HG02610 (cell line): ENCODE measurements at regions not wholly inside any gene's neighbourhood (a gene's known extent, or its start where the extent isn't known, plus 50 kb on each side); places are given as distances from the start of the nearest gene placed in this dataset.

Experiments
- ATAC-seq: cut with Tn5 transposase; IDR thresholded peaks from one replicate; pipeline ENCODE4 v1.9.1; 2021; ENCODE audit warnings: mild to moderate bottlenecking, moderate library complexity; ENCODE audit not compliant: unreplicated experiment

GRCh38 chr12:127688906-127689428, 578.0 kb upstream of the TMEM132C start:
- no peak for ATAC-seq

GRCh38 chr12:127690161-127690560, 576.8 kb upstream of the TMEM132C start:
- ATAC-seq, result no peak

GRCh38 chr12:127696963-127697362, 570.0 kb upstream of the TMEM132C start:
- no peak for ATAC-seq

- no peak for ATAC-seq
These were observed 563.9 kb upstream of the TMEM132C start for GRCh38 chr12:127703026-127703425.

- ATAC-seq, result no peak
These were observed 555.9 kb upstream of the TMEM132C start for GRCh38 chr12:127711108-127711507.

- no peak for ATAC-seq
These were observed 554.4 kb upstream of the TMEM132C start for GRCh38 chr12:127712561-127712960.

GRCh38 chr12:127716166-127716565, 550.8 kb upstream of the TMEM132C start:
- ATAC-seq, result no peak

GRCh38 chr12:127717278-127717677, 549.7 kb upstream of the TMEM132C start:
- ATAC-seq, result no peak

- no peak for ATAC-seq
These were observed 546.6 kb upstream of the TMEM132C start for GRCh38 chr12:127720334-127720733.

GRCh38 chr12:127722611-127723010, 544.4 kb upstream of the TMEM132C start:
- ATAC-seq, result no peak

GRCh38 chr12:127723251-127723650, 543.7 kb upstream of the TMEM132C start:
- ATAC-seq, result no peak

GRCh38 chr12:127726671-127727315, 540.2 kb upstream of the TMEM132C start:
- ATAC-seq, result no peak

GRCh38 chr12:127728285-127728684, 538.7 kb upstream of the TMEM132C start:
- ATAC-seq, result no peak

- ATAC-seq, result no peak
These were observed 538.2 kb upstream of the TMEM132C start for GRCh38 chr12:127728729-127729128.

GRCh38 chr12:127729381-127729780, 537.6 kb upstream of the TMEM132C start:
- no peak for ATAC-seq

- ATAC-seq, result no peak
These were observed 535.3 kb upstream of the TMEM132C start for GRCh38 chr12:127731657-127732056.

- no peak for ATAC-seq
These were observed 524.7 kb upstream of the TMEM132C start for GRCh38 chr12:127742231-127742630.

- ATAC-seq, result no peak
These were observed 521.3 kb upstream of the TMEM132C start for GRCh38 chr12:127745469-127746212.

- ATAC-seq, result no peak
These were observed 517.6 kb upstream of the TMEM132C start for GRCh38 chr12:127749416-127749815.

GRCh38 chr12:127750076-127750840, 516.7 kb upstream of the TMEM132C start:
- no peak for ATAC-seq

GRCh38 chr12:127752802-127753201, 514.2 kb upstream of the TMEM132C start:
- ATAC-seq, result no peak

- ATAC-seq, result no peak
These were observed 506.6 kb upstream of the TMEM132C start for GRCh38 chr12:127760357-127760756.
